GM20000 (cell line): ENCODE measurements at regions not wholly inside any gene's neighbourhood (a gene's known extent, or its start where the extent isn't known, plus 50 kb on each side); places are given as distances from the start of the nearest gene placed in this dataset.

Experiments
- DNase-seq: peaks from one replicate; pipeline ENCODE4 v3.0.0; 2012; ENCODE audit warnings: low spot score
- CTCF ChIP-seq: IDR thresholded peaks from 2 replicates; pipeline ENCODE4 v1.5.1; 2012; ENCODE audit warnings: mild to moderate bottlenecking, control low read depth; ENCODE audit errors: extremely low read depth, missing control alignments

DNA sequence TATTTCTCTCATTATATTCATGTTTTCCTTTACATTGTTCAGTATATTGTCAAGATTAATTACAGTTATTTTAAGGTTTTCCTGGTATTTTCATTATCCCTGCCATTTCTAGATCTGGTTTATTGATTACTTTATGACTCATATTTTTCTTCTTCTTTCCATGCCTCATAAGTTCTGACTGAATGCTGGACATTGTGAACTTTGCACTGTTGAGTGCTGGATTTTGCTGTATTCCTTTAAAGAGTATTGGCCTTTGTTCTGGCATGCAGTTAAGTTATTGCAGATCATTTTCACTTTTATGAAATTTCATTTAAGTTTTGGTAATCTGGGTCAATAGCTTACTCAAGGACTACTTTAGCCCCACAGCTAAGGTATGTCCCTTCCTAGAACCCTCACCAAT, 73.1 kb downstream of the KLF6 start:
- no peak for TF ChIP-seq CTCF
- no peak for DNase-seq

DNA sequence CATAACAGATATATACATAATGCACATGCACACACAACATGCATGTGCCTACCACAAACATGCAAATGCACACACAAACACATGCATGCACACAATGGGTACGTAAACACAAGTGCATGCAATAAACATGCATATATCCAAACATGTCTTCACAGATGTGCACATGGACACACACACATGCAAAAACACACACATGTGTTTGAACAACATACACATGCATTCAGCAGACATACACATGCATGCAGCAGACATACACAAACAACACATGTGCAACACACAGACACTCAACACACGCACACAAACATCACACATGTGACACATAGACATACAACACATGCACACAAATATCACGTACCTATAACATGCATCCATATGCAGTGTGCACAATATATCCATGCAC, 74.2 kb downstream of the KLF6 start:
- TF ChIP-seq CTCF, result no peak
- no peak for DNase-seq

DNA sequence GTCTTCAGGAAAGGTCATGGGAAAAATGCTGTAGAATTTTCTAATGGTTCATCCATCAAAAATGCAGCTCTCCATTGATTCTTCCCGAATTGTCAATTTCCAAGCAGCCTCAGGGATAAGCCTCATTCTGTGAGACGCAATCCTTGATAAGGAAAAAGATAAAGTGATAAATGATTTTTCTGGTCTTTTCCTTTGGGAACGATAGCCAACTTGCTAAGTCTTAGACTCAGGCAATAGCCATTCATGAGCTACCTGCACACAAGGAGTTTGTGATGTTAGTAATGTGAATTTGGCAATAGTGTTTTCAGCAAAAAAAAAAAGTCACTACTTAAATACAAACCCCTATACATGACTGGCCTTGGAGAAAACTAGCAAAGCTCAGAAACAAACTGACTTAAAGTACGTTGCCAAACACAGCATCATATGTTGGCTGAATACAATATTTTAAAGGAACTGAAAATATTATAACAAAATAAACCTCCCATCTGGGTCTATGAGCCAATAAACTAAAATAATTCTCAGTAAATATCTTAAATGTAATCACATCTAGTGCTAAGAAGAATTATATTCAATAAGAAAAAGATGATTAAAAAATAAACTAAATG, 75.5 kb downstream of the KLF6 start:
- TF ChIP-seq CTCF, result no peak
- DNase-seq, result no peak

- no peak for DNase-seq
- no peak for TF ChIP-seq CTCF
Observed at GRCh38 chr10:3708852-3709251, 76.2 kb downstream of the KLF6 start.

DNA sequence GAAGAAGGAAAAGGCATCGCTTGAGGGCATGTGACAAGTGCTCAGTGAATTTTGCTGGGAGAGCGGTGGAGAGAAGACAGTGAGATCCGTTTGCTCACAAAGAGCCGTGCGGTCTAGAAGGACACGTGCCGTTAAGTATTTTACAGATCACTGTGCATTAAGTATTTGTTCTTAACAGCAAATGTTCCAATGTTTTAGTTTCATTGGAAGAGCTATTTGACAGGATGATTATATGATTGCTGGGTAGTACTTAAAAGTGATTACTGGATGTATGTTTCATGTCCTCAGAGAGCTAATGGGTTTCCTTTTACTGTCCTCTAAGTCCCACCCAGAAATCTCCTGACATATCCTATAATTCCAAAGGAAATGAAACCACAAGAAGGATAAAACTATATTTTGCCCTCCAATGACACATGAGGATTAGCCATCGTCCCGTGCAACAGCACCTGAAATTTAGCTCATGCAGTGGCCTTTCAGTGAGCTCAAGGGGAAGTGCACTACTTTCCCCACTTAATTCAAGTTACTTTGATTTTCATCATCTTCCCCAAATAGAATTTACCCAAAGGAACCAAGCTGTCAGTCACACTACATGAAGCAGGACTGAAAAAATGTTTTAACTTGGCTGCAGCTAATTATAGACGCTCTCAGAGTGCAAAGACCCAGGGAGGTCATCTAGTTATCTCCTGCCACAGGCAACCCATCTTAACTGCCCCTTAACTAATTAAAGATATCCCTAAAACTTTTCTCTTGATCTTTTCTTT, 80.3 kb downstream of the KLF6 start:
- TF ChIP-seq CTCF, result no peak
- no peak for DNase-seq

- no peak for TF ChIP-seq CTCF
- DNase-seq, result no peak
Observed at GRCh38 chr10:3702569-3702968, 82.4 kb downstream of the KLF6 start.

DNA sequence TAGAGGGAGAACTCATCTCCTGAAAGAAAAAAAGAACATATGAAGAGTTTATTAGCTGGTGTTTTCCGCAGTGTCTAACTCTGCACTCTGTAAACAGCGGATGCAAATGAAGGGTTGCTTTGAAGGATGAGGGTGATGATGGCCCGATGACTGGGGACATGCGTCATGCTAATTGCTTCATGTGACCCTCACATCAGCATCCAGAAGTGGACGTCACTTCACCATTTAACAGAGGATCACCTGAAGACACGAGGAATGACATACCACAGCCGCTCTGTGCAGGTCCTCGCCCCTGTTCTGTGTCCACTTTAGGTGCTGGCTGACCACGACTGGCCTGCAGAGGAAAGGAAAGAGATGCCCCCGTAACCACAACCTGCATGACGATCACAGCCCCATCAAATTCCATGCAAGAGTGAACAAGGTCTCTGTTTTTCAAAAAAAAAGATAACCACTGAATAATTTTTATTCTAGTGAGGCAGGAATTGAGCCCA, 82.9 kb downstream of the KLF6 start:
- TF ChIP-seq CTCF, result no peak
- no peak for DNase-seq
